HG03095 (cell line): ENCODE measurements at regions not wholly inside any gene's neighbourhood (a gene's known extent, or its start where the extent isn't known, plus 50 kb on each side); places are given as distances from the start of the nearest gene placed in this dataset.

Experiments used
- ATAC-seq: cut with Tn5 transposase; IDR thresholded peaks from one replicate; pipeline ENCODE4 v1.9.1; 2021; ENCODE audit warnings: moderate library complexity; ENCODE audit not compliant: unreplicated experiment

- ATAC-seq, result no peak
Measured at GRCh38 chr9:126235336-126236243, 91.0 kb upstream of the MVB12B start.

GRCh38 chr9:126236273-126236672 lies 90.4 kb upstream of the MVB12B start:
- no peak for ATAC-seq

DNA sequence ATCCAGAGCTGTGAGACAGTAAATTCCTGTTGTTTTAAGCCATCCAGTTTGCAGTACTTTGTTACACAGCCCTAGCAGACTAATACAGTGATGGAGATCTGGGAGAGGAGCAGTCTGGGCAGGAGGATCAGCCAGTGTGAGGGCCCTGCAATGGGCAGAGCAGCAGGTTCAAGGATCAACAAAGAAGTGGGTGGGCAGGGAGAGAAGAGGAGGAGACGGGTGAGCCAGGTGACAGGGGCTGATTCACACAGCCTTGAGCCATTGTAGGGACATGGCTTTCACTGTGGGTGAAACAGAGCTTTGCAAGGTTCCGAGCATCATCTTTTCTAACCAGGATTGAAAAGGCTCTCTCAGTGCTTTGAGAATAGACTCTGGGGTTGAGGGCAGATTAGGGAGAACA lies 88.2 kb upstream of the MVB12B start:
- no peak for ATAC-seq

DNA sequence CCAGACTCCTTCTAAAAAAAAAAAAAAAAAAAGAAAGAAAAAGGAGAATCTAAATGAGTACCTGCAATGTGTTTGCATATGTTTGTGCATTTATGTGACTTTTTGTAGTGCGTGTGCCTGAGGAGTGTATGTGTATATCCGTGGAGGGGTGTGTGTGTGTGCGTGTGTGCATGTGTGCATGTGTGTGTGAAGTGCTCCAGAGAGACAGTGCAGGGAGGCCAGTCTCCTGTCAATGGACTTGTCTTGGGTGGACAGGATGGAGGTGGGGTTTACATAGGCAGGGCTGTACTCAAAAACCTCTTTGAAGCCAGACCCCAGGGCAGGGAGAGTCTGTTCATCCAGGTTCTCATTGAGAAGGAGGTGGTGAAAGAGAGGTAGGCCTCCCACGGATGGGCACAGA lies 87.1 kb upstream of the MVB12B start:
- ATAC-seq, result no peak

- ATAC-seq, result no peak
Measured at GRCh38 chr9:126240835-126241234, 85.8 kb upstream of the MVB12B start.

GRCh38 chr9:126248680-126249079 lies 77.9 kb upstream of the MVB12B start:
- no peak for ATAC-seq

GRCh38 chr9:126261584-126262356 lies 64.9 kb upstream of the MVB12B start:
- ATAC-seq, result no peak

- no peak for ATAC-seq
Measured at GRCh38 chr9:126262738-126263137, 63.9 kb upstream of the MVB12B start.

- no peak for ATAC-seq
Measured at GRCh38 chr9:126270556-126270955, 56.1 kb upstream of the MVB12B start.

- ATAC-seq, result no peak
Measured at GRCh38 chr9:126275386-126276001, 51.1 kb upstream of the MVB12B start.

DNA sequence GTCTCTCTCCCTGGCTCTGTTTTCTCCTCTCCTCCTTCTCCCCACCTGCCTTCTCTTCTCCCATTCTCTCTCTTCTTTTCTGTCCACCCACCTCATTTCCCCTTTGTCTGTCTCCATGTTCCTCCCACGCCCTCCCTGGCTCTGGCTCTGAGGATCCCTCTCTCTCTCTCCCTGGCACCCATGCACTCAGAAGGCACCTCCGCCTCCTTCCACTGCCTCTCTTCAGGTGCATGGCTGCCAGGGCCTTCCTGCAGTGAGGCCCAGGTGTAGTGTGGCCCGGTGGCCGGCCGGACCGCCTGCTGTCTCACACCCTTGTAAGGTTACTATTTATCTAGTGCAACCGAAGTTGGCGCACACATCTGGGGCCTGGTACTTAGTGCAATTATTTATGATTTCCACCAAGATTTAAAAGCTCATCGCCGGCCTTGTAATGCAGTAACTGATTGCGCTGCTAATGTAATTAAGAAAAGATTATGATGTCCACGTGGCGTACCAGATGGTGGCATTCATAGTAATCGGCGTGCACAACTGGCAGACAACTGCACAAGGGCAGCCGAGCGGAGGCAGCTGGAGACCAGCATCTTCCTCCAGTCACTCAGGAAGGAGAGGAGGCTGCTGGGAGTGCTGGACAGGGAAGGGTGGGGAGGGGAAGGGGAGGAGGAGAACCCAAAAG lies 50.4 kb upstream of the MVB12B start:
- no peak for ATAC-seq
